ENCODE measurements at regions not wholly inside any gene's neighbourhood (a gene's known extent, or its start where the extent isn't known, plus 50 kb on each side); places are given as distances from the start of the nearest gene placed in this dataset.
"Not testable (repeated sequence)": the region's sequence is repeated elsewhere in the genome, so short reads cannot be mapped to it uniquely, and the experiment has no call there.

DNA sequence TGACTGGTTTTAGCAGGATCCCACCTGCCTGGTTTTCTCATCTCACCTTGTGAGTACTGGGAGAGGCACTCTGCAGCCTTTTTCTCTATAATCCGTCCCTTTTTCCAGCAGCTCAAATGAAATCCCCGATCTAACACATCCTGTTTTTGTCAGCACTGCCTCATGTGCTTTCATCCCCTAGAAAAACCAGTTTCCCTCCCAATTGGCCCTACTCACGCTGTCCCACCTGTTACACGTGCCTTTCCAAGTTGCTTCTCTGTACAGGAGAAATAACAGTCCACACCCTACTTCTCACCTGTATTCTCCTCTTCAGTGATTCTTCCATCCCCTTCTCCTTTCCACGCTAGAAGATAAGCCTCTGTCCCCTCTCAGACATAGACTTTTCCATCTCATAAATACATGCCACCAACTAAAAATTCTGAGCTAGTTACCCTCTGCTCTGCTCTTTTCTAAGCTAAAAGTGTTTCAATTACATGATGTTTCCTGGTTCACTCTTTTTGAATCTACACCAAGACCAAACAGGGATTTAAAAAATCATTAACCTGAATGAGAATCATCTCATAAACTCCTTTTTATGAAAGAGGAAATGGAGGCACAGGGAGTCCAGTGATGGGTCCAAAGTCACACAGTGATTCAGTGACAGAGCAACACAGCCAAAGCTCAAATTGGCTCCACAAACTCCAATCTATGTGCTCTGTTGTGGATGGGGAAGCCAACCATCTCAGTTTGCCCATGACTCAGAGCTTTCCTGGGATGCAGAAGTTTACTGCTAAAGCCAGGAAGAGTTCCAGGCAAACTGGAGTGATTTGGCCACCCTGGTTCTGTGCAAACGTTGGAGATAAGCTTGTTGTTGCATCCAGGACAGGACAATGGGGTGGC is 240.0 kb upstream of the TMEM132C start:
- no peak for DNase-seq (ENCODE audit: extremely low read depth in 1 of 2, low read depth in 1 of 2)

DNA sequence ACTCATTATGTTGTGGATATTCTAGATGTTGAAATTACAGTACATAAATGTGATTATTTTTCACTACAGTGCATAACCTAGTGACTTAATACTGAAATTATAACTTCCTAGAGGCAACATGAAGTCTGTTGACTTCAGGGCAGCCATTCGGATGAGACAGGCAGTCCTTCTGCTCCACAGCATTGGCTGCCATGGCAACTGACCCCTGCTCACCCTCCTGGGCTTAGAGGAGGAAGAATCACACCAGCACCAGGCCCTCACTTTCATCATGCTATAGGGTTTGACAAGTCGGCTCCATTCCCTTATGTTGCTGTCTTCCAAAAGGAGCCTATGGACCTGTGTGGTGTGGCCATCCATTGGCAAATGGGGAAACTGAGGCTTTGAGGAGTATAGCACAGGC is 233.5 kb upstream of the TMEM132C start:
- DNase-seq (ENCODE audit: extremely low read depth in 1 of 2, low read depth in 1 of 2), result no peak

GRCh38 chr12:128040971-128041370 is 226.0 kb upstream of the TMEM132C start:
- DNase-seq (ENCODE audit: extremely low read depth in 1 of 2, low read depth in 1 of 2), result no peak

DNA sequence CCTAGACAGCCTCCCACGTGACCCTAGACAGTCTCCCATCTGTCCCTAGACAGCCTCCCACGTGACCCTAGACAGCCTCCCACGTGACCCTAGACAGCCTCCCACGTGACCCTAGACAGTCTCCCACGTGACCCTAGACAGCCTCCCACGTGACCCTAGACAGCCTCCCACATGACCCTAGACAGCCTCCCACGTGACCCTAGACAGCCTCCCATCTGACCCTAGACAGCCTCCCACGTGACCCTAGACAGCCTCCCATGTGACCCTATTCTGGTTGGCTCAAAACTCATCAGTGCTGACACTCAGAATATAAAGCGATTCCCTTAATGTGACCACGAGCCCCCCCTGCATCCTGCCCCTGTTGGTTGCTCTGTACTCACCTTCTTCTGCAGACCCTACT is 224.7 kb upstream of the TMEM132C start:
- not testable (repeated sequence) for DNase-seq (ENCODE audit: extremely low read depth in 1 of 2, low read depth in 1 of 2)

DNA sequence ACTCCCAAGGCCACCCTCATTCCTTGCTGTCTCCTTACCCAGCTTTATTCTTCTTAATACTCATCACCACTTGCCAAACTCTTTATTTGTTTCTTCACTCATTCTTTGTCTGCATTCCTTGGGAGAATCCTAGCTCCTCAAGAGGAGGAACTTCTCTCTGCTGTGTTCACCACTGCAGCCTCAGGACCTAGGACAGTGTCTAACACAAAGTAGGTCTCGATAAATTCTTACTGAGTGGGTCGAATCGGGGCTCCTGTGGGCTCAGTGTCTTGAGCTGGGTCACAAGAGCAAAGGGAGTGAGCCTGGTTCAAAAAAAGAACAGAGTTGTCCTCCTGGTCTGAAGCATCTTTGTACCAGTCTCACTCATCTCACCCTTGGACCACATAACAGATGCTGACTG is 224.1 kb upstream of the TMEM132C start:
- DNase-seq (ENCODE audit: extremely low read depth in 1 of 2, low read depth in 1 of 2), result no peak

- DNase-seq (ENCODE audit: extremely low read depth in 1 of 2, low read depth in 1 of 2), result no peak
Measured at GRCh38 chr12:128043317-128043716, 223.7 kb upstream of the TMEM132C start.

DNA sequence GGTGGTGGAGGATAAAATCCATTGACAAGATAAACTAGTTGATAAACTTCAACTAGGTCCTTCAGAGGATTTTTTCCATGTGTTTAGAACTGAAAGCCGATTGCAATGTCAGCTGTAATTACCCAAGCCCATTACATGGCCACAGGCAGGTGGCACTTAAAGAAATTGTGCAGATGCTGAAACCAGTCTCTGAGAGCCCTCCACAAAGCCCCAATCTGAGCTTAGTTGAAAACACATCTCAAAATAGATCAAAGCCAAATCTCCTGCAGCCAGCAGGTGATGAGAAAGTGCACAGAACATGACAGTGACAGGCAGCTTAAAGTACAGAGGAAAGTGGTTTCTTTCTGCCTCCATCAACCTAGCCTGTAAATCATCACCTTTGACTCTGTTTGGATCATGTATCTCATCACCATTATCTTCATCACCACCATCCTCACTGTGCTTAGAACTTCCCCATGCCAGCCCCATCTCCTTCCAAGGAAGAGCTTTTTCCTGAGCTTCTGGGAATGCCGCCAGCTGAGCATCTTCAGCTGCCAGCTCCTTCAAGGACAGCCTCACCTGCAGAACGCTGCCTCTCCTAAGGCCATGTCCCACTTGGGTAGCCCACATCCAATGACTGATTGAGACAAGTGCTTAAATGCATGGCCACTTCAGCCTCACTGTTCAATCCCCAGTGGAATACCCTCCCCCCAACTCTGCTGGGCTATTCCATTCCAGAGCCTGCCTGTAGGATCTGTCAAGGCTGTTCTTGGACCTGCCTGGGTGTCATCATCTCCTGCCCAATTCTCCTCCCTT is 219.5 kb upstream of the TMEM132C start:
- no peak for DNase-seq (ENCODE audit: extremely low read depth in 1 of 2, low read depth in 1 of 2)

DNA sequence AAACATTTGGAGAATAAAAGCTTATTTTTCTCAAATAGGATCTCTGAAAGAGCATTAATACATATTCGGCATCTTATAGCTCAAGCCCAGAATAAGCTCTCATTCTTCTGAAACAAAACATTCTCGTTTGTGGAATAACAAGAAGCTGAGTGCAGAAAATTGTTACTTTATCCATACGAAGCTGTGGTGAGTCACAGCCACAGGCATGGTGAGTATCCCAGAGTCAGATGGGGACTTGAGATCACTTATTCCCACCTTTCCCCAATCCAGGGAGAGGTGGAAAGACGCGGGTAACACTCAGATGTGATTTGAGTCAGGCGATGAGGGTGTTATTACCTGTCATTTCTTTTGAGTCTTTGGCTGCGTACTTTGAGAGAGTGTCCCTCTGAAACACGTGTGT is 214.6 kb upstream of the TMEM132C start:
- DNase-seq (ENCODE audit: extremely low read depth in 1 of 2, low read depth in 1 of 2), result no peak

GRCh38 chr12:128052777-128053176 is 214.2 kb upstream of the TMEM132C start:
- DNase-seq (ENCODE audit: extremely low read depth in 1 of 2, low read depth in 1 of 2), result no peak

GRCh38 chr12:128055567-128055966 is 211.4 kb upstream of the TMEM132C start:
- no peak for DNase-seq (ENCODE audit: extremely low read depth in 1 of 2, low read depth in 1 of 2)

DNA sequence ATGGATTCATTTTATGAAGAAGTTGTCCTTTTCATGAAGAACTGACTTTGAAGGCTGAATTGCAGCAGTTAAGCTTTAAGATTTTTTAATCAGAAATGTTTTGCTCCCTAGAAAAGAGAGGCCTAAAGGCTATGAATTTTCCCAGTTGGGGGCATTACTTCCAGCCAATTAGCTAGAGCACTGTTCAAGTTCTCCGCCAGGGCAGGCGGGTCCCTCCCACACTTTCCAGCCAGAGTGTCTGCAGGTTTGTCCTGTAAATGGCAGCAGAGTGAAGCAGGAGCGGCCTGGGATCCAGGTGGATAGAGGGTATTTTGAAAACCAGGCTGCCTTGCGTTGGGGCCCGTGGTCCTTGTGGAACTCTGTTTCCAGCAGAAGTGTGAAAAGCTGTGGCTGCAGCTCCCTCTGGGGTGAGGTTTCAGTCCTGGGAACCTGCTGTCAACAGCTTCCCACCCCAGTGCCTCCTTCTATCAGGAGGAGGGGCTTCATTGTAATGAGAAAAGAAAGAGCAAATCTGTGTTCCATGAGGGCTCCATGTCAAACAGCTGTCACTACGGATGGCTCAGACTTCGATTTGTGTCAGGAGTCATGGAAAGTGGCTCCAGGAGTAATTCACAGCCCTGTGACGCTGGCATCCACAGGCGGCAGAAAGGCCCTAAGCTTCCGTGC is 210.7 kb upstream of the TMEM132C start:
- no peak for DNase-seq (ENCODE audit: extremely low read depth in 1 of 2, low read depth in 1 of 2)

DNA sequence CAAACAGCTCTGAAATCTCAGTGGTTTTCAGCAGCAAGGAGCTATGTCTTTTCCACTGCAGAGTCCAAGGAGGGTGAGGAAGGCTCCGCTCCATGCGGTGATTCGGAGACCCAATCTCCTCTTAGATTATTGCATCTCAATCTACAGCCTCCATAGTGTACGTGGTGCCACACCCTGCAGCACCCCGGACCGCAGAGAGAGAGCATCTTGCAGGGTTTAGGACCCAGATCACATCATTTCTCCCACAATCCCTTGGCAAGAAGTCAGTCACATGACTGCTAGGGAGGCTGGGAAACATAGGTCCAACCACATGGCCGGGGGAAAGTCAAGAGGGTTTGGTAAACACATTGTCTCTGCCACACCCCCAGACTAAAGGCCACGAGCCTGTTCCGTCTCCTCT is 209.4 kb upstream of the TMEM132C start:
- no peak for DNase-seq (ENCODE audit: extremely low read depth in 1 of 2, low read depth in 1 of 2)

- no peak for DNase-seq (ENCODE audit: extremely low read depth in 1 of 2, low read depth in 1 of 2)
Measured at GRCh38 chr12:128059621-128060370, 207.2 kb upstream of the TMEM132C start.

DNA sequence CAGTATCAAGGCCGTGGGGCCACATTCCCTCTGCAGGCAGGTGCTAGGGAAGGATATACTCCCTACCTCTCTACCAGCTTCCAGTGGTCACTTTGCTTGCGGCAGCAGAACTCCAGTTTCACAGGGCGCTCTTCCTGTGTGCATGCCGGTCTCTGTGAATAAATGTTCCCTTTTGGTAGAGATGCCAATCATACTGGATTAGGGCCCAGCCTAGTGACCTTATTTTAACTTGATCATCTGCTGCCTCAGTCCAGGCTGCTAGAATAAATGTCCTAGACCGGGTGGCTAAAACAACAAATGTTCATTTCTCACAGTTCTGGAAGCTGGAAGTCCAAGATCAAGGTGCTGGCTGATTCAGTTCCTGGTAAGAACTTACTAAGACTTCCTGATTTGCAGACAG is 198.8 kb upstream of the TMEM132C start:
- no peak for DNase-seq (ENCODE audit: extremely low read depth in 1 of 2, low read depth in 1 of 2)

GRCh38 chr12:128069359-128069997 is 197.5 kb upstream of the TMEM132C start:
- DNase-seq (ENCODE audit: extremely low read depth in 1 of 2, low read depth in 1 of 2), result no peak

- no peak for DNase-seq (ENCODE audit: extremely low read depth in 1 of 2, low read depth in 1 of 2)
Measured at GRCh38 chr12:128073937-128074336, 193.0 kb upstream of the TMEM132C start.

GRCh38 chr12:128075332-128075731 is 191.6 kb upstream of the TMEM132C start:
- no peak for DNase-seq (ENCODE audit: extremely low read depth in 1 of 2, low read depth in 1 of 2)

DNA sequence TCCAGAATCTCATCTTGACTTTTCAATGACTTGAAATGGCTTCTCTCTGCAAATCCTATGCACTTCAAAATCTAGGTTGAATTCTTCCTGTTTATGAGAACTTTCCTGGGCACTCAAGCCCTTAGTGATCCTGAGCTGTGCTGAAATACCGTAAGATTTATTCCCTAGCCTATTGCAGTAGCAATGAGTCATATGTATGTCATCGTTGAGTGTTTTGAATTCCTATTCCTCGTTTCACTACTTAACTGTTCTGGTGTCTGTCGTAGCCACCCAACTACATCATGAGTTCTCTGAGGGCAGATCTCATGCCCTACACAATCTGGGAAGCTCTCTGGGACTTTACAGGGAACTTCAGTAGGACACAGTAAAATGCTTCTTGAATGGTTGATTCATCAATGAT is 190.8 kb upstream of the TMEM132C start:
- DNase-seq (ENCODE audit: extremely low read depth in 1 of 2, low read depth in 1 of 2), result no peak

DNA sequence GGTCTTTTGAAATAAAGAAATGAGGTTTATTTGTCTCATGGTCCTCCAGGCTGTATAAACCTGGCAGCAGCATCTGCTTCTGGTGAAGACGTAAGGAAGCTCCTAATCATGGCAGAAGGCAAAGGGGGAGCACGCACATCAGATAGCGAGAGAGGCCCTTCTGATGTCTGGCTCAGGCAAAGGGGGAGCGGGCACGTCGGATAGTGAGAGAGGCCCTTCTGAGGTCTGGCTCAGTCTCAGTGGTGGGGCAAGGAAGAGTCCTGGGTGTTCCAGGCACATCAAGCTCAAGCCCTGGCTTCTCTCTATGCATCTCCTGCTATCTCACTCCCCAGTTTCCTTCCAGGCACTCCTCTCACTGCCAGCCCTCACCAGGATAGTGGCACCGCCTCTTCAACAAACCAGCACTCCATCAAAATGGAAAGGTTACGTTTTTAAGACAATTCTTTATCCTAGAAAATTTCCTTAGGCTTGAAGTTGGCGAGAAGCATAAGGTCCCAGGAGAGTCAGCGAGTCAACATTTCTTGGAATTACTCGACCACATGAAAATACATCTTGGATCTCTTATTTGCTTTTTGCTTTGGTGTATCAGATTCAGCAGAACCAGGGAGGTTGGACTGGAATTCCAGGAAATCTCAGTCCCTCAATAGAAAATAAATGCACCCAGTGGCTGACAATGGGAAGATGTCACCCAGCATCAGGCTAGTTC is 189.6 kb upstream of the TMEM132C start:
- DNase-seq (ENCODE audit: extremely low read depth in 1 of 2, low read depth in 1 of 2), result no peak

DNA sequence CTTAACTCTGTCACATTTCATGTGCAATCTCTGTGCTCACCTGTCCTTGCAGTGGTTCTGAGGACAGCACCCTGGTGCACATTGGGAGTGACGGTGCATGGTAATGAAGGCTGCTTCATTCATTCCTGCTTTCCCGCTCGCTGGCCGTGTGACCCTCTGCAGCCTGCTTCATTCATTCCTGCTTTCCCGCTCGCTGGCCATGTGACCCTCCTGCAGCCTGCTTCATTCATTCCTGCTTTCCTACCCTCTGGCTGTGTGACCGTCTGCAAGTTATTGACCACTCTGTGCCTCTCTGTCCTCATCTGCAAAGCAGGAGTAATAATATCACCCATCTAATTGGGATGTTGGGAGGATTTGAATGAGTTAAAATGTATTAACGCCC is 189.1 kb upstream of the TMEM132C start:
- DNase-seq (ENCODE audit: extremely low read depth in 1 of 2, low read depth in 1 of 2), result no peak

Data from activated CD8-positive, alpha-beta memory T cell treated with anti-CD3 and anti-CD28 coated beads for 1 hour (primary cell).